ENCODE measurements at regions not wholly inside any gene's neighbourhood (a gene's known extent, or its start where the extent isn't known, plus 50 kb on each side); places are given as distances from the start of the nearest gene placed in this dataset.
"Not testable (repeated sequence)": the region's sequence is repeated elsewhere in the genome, so short reads cannot be mapped to it uniquely, and the experiment has no call there.

DNA sequence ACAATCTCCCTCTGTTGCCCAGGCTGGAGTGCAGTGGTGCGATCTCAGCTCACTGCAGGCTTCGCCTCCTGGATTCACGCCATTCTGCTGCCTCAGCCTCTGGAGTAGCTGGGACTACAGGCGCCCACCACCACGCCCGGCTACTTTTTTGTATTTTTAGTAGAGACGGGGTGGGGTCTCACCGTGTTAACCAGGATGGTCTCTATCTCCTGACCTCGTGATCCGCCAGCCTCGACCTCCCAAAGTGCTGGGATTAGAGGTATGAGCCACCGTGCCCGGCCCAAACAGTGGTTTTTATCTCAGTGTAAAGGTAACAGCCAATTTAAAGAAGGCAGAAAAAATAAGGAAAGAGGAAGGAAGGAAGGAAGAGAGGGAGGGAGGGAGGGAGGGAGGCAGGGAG lies 288.5 kb upstream of the CDH19 start:
- TF ChIP-seq, protein P1, sequence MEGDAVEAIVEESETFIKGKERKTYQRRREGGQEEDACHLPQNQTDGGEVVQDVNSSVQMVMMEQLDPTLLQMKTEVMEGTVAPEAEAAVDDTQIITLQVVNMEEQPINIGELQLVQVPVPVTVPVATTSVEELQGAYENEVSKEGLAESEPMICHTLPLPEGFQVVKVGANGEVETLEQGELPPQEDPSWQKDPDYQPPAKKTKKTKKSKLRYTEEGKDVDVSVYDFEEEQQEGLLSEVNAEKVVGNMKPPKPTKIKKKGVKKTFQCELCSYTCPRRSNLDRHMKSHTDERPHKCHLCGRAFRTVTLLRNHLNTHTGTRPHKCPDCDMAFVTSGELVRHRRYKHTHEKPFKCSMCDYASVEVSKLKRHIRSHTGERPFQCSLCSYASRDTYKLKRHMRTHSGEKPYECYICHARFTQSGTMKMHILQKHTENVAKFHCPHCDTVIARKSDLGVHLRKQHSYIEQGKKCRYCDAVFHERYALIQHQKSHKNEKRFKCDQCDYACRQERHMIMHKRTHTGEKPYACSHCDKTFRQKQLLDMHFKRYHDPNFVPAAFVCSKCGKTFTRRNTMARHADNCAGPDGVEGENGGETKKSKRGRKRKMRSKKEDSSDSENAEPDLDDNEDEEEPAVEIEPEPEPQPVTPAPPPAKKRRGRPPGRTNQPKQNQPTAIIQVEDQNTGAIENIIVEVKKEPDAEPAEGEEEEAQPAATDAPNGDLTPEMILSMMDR (IDR thresholded peaks at IDR 0.05), result not testable (repeated sequence)
- TF ChIP-seq CBFB (CRISPR knock-in tag; IDR thresholded peaks at IDR 0.05; ENCODE audit: low read depth); NFE2L1 (CRISPR knock-in tag; IDR thresholded peaks at IDR 0.05); ZNF532 (CRISPR knock-in tag; IDR thresholded peaks at IDR 0.05; ENCODE audit: borderline replicate concordance); ZNF263 (CRISPR knock-in tag; IDR thresholded peaks at IDR 0.05; ENCODE audit: low read depth); MAX (CRISPR knock-in tag; IDR thresholded peaks at IDR 0.05); NR2C2 (CRISPR knock-in tag; IDR thresholded peaks at IDR 0.05): not testable (repeated sequence)
- TF ChIP-seq, protein P2, sequence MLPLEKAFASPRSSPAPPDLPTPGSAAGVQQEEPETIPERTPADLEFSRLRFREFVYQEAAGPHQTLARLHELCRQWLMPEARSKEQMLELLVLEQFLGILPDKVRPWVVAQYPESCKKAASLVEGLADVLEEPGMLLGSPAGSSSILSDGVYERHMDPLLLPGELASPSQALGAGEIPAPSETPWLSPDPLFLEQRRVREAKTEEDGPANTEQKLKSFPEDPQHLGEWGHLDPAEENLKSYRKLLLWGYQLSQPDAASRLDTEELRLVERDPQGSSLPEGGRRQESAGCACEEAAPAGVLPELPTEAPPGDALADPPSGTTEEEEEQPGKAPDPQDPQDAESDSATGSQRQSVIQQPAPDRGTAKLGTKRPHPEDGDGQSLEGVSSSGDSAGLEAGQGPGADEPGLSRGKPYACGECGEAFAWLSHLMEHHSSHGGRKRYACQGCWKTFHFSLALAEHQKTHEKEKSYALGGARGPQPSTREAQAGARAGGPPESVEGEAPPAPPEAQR (CRISPR knock-in tag; IDR thresholded peaks at IDR 0.05), result not testable (repeated sequence)
